GM12878 (cell line): ENCODE measurements at regions not wholly inside any gene's neighbourhood (a gene's known extent, or its start where the extent isn't known, plus 50 kb on each side); places are given as distances from the start of the nearest gene placed in this dataset.

Source experiments
- BRCA1 ChIP-seq: IDR thresholded peaks from 2 replicates; pipeline ENCODE4 v1.6.1; 2011; ENCODE audit warnings: low read depth, low read length, improper control_type of control experiment
- CEBPB ChIP-seq, 2 experiments: fragments of 150-350 bp in 1 of 2; IDR thresholded peaks; 2 replicates each; pipeline ENCODE4 v1.6.1; 2012 to 2014; ENCODE audit warnings: low read depth in 2 of 2, low read length in 2 of 2, borderline replicate concordance in 1 of 2, inconsistent platforms in 1 of 2
- CREM ChIP-seq: IDR thresholded peaks from 2 replicates; pipeline ENCODE4 v1.6.1; 2014; ENCODE audit warnings: antibody characterized with exemption, low read depth
- ETV6 ChIP-seq, 2 experiments: fragments of 450-650 bp in 1 of 2; IDR thresholded peaks in 1 of 2; conservative IDR thresholded peaks in 1 of 2; 2 replicates each; pipeline ENCODE4 v1.6.1; 2014; ENCODE audit warnings: antibody characterized with exemption in 1 of 2, borderline replicate concordance in 1 of 2, low read depth in 1 of 2, mild to moderate bottlenecking in 1 of 2, moderate library complexity in 1 of 2
- FOXK2 ChIP-seq: fragments of 450-650 bp; IDR thresholded peaks from 2 replicates; pipeline ENCODE4 v1.6.1; 2017; ENCODE audit warnings: mild to moderate bottlenecking, moderate library complexity
- RBBP5 ChIP-seq: fragments of 200-600 bp; sonication (generic); conservative IDR thresholded peaks from 2 replicates; pipeline ENCODE4 v1.6.1; 2016
- RFX5 ChIP-seq: IDR thresholded peaks from 2 replicates; pipeline ENCODE4 v1.6.1; 2011; ENCODE audit warnings: low read depth, low read length, improper control_type of control experiment
- SPI1 ChIP-seq: IDR thresholded peaks from 2 replicates; pipeline ENCODE4 v1.6.1; 2011; ENCODE audit warnings: low read depth, mild to moderate bottlenecking, low read length, moderate library complexity, borderline replicate concordance; ENCODE audit not compliant: insufficient read depth
- SREBF1 ChIP-seq: IDR thresholded peaks from 2 replicates; pipeline ENCODE4 v1.6.1; 2012; ENCODE audit warnings: mild to moderate bottlenecking, low read length
- STAT3 ChIP-seq: IDR thresholded peaks from 2 replicates; pipeline ENCODE4 v1.6.1; 2011; ENCODE audit warnings: low read depth, low read length, improper control_type of control experiment
- SUPT20H ChIP-seq: IDR thresholded peaks from 2 replicates; pipeline ENCODE4 v1.6.1; 2011; ENCODE audit warnings: low read depth, mild to moderate bottlenecking, low read length, moderate library complexity, borderline replicate concordance; ENCODE audit not compliant: control insufficient read depth
- YY1 ChIP-seq: IDR thresholded peaks from 2 replicates; pipeline ENCODE4 v1.6.1; 2011; ENCODE audit warnings: low read depth, mild to moderate bottlenecking, low read length
- ZNF384 ChIP-seq: IDR thresholded peaks from 2 replicates; pipeline ENCODE4 v1.6.1; 2012; ENCODE audit warnings: low read depth, mild to moderate bottlenecking, low read length, improper control_type of control experiment, borderline replicate concordance
- TF ChIP-seq, protein P1 (sequence below): IDR thresholded peaks from 2 replicates; pipeline ENCODE4 v1.6.1; 2011; ENCODE audit warnings: low read depth, low read length, improper control_type of control experiment, borderline replicate concordance
- TF ChIP-seq, protein P2 (sequence below): fragments of 450-650 bp; formaldehyde crosslinking; IDR thresholded peaks from 2 replicates; pipeline ENCODE4 v1.4.0; 2022; ENCODE audit warnings: mild to moderate bottlenecking, moderate library complexity
- TF ChIP-seq, protein P3 (sequence below): IDR thresholded peaks from 2 replicates; pipeline ENCODE4 v1.6.1; 2011; ENCODE audit warnings: borderline replicate concordance, low read depth, mild to moderate bottlenecking, moderate library complexity, low read length; ENCODE audit not compliant: insufficient read depth, poor library complexity, severe bottlenecking
- TF ChIP-seq, protein P4 (sequence below): fragments of 450-650 bp; IDR thresholded peaks from 2 replicates; pipeline ENCODE4 v1.6.1; 2017; ENCODE audit warnings: mild to moderate bottlenecking, moderate library complexity
- TF ChIP-seq, protein P5 (sequence below): fragments of 450-650 bp; IDR thresholded peaks from 2 replicates; pipeline ENCODE4 v1.6.1; 2018; ENCODE audit warnings: borderline replicate concordance, mild to moderate bottlenecking; ENCODE audit not compliant: partially characterized antibody

DNA sequence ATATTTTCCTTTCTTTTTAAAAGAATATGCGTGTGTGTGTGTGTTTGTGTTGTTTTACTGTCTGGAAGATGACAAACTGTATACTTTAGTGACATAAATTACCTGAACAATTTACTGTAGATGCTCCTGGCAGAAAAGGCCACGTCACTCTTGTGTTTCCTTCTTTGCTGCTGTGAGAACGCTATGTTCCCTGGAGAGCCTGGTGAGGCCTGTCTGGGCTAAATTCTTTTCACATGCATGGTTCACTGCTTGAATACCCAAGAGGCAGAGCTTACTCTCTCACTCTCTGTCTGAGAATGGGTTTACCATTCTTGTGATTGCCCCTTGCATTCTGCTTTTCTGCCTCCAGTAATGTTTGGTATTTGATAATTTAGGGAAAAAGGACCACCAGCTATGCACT is 64.3 kb downstream of the EDN1 start (continued):
- TF ChIP-seq, protein P1, sequence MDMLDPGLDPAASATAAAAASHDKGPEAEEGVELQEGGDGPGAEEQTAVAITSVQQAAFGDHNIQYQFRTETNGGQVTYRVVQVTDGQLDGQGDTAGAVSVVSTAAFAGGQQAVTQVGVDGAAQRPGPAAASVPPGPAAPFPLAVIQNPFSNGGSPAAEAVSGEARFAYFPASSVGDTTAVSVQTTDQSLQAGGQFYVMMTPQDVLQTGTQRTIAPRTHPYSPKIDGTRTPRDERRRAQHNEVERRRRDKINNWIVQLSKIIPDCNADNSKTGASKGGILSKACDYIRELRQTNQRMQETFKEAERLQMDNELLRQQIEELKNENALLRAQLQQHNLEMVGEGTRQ, result no peak
- TF ChIP-seq RFX5, result no peak
- TF ChIP-seq CREM, result peak; percentile 21; the same call in 1 of the 2 replicates
- TF ChIP-seq BRCA1, result no peak
- no peak for TF ChIP-seq RBBP5
- no peak for TF ChIP-seq CEBPB (IDR thresholded peaks at IDR 0.05; ENCODE audit: borderline replicate concordance in 1 of 2, low read depth in 2 of 2, low read length in 2 of 2)
- TF ChIP-seq, protein P2, sequence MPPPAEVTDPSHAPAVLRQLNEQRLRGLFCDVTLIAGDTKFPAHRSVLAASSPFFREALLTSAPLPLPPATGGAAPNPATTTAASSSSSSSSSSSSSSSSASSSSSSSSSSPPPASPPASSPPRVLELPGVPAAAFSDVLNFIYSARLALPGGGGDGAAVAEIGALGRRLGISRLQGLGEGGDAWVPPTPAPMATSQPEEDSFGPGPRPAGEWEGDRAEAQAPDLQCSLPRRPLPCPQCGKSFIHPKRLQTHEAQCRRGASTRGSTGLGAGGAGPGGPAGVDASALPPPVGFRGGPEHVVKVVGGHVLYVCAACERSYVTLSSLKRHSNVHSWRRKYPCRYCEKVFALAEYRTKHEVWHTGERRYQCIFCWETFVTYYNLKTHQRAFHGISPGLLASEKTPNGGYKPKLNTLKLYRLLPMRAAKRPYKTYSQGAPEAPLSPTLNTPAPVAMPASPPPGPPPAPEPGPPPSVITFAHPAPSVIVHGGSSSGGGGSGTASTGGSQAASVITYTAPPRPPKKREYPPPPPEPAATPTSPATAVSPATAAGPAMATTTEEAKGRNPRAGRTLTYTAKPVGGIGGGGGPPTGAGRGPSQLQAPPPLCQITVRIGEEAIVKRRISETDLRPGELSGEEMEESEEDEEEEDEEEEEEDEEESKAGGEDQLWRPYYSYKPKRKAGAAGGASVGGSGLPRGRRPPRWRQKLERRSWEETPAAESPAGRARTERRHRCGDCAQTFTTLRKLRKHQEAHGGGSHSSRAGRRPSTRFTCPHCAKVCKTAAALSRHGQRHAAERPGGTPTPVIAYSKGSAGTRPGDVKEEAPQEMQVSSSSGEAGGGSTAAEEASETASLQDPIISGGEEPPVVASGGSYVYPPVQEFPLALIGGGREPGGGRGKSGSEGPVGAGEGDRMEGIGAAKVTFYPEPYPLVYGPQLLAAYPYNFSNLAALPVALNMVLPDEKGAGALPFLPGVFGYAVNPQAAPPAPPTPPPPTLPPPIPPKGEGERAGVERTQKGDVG (CRISPR knock-in tag), result no peak
- no peak for TF ChIP-seq SREBF1
- no peak for TF ChIP-seq SUPT20H
- no peak for TF ChIP-seq YY1
- no peak for TF ChIP-seq ZNF384
- TF ChIP-seq FOXK2, result no peak
- TF ChIP-seq, protein P3, sequence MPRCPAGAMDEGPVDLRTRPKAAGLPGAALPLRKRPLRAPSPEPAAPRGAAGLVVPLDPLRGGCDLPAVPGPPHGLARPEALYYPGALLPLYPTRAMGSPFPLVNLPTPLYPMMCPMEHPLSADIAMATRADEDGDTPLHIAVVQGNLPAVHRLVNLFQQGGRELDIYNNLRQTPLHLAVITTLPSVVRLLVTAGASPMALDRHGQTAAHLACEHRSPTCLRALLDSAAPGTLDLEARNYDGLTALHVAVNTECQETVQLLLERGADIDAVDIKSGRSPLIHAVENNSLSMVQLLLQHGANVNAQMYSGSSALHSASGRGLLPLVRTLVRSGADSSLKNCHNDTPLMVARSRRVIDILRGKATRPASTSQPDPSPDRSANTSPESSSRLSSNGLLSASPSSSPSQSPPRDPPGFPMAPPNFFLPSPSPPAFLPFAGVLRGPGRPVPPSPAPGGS, result peak; percentile 86
- no peak for TF ChIP-seq STAT3
- no peak for TF ChIP-seq SPI1
- TF ChIP-seq, protein P4, sequence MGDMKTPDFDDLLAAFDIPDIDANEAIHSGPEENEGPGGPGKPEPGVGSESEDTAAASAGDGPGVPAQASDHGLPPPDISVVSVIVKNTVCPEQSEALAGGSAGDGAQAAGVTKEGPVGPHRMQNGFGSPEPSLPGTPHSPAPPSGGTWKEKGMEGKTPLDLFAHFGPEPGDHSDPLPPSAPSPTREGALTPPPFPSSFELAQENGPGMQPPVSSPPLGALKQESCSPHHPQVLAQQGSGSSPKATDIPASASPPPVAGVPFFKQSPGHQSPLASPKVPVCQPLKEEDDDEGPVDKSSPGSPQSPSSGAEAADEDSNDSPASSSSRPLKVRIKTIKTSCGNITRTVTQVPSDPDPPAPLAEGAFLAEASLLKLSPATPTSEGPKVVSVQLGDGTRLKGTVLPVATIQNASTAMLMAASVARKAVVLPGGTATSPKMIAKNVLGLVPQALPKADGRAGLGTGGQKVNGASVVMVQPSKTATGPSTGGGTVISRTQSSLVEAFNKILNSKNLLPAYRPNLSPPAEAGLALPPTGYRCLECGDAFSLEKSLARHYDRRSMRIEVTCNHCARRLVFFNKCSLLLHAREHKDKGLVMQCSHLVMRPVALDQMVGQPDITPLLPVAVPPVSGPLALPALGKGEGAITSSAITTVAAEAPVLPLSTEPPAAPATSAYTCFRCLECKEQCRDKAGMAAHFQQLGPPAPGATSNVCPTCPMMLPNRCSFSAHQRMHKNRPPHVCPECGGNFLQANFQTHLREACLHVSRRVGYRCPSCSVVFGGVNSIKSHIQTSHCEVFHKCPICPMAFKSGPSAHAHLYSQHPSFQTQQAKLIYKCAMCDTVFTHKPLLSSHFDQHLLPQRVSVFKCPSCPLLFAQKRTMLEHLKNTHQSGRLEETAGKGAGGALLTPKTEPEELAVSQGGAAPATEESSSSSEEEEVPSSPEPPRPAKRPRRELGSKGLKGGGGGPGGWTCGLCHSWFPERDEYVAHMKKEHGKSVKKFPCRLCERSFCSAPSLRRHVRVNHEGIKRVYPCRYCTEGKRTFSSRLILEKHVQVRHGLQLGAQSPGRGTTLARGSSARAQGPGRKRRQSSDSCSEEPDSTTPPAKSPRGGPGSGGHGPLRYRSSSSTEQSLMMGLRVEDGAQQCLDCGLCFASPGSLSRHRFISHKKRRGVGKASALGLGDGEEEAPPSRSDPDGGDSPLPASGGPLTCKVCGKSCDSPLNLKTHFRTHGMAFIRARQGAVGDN, result peak; percentile 58; the same call in 1 of the 2 replicates
- no peak for TF ChIP-seq ETV6 (conservative IDR thresholded peaks at IDR 0.05 in 1 of 2, IDR thresholded peaks at IDR 0.05 in 1 of 2; ENCODE audit: borderline replicate concordance in 1 of 2, low read depth in 1 of 2)
- TF ChIP-seq, protein P5, sequence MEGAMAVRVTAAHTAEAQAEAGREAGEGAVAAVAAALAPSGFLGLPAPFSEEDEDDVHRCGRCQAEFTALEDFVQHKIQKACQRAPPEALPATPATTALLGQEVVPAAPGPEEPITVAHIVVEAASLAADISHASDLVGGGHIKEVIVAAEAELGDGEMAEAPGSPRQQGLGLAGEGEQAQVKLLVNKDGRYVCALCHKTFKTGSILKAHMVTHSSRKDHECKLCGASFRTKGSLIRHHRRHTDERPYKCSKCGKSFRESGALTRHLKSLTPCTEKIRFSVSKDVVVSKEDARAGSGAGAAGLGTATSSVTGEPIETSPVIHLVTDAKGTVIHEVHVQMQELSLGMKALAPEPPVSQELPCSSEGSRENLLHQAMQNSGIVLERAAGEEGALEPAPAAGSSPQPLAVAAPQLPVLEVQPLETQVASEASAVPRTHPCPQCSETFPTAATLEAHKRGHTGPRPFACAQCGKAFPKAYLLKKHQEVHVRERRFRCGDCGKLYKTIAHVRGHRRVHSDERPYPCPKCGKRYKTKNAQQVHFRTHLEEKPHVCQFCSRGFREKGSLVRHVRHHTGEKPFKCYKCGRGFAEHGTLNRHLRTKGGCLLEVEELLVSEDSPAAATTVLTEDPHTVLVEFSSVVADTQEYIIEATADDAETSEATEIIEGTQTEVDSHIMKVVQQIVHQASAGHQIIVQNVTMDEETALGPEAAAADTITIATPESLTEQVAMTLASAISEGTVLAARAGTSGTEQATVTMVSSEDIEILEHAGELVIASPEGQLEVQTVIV, result no peak
